Head of caudate nucleus (tissue), 42 donors: ENCODE measurements at regions not wholly inside any gene's neighbourhood (a gene's known extent, or its start where the extent isn't known, plus 50 kb on each side); places are given as distances from the start of the nearest gene placed in this dataset.
A peak's percentile ranks its signal among the peaks of the same experiment; 100 is the strongest.

Experiments used
- DNase-seq, 42 donors: peaks; one replicate each; pipeline versions ENCODE4 v3.0.0 to v3.0.0-alpha.2; 2020 to 2021; ENCODE audit warnings: mixed read lengths in 7 of 42
- intact Hi-C: fragments of 100-400 bp; cut with DNase I; formaldehyde crosslinking; loops from one replicate; pipeline ENCODE4 v1.15.0; 2022

DNA sequence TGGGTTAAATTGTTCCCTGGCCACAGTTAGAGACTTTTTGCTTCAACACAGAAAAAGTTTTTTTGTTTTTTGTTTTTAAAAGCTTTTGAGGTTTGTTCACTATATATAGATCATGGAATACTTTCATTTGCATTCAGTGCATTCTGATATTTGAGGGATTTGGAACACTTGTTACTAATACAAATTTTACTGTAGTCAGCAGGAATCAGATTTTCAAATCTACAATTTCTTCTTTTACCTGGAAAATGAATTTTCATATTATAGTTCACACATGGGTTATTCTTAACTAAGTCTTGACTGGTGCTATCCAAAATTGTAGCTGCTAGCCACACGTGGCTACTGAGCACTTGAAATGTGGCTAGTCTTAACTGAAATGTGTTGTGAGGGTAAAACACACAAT lies 142.0 kb downstream of the RMI1 start:
- DNase-seq, result no peak
- intact Hi-C loops, result no loop called here

DNA sequence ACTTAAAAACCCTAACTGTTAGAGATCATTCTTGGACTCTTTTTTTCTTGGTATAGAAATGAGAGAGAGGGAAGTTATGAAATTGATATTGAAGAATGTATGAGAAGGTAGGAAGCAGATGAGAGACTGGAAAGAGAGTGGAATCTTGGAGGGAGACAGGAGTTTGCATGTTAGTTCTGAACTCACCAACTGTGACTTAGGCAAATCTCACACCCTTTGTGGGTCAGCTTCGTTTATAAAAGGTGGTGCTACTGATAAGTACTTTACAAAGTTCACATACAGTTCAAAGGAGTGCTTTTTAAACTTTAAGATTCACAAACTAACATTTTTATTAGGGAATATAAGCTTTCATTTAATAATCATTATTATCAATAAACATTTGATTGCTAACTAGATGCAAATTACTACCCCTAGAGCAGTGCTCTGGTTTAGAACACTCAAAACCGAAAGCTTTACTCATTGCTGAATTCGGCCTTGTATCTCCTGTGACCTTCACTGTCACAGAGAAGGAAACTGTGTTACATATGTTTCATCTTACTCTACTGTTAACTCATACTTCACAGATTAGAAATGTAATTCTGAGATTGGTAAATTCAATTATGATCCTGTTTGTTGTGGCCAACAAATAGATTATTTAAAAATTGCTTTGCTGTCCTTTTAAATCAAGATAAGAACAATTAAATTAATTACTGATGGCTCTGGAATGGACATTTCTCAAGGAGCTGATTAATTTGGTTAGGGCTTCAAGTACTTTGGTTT lies 143.2 kb downstream of the RMI1 start:
- intact Hi-C loops, result no loop called here
- no peak for DNase-seq

DNA sequence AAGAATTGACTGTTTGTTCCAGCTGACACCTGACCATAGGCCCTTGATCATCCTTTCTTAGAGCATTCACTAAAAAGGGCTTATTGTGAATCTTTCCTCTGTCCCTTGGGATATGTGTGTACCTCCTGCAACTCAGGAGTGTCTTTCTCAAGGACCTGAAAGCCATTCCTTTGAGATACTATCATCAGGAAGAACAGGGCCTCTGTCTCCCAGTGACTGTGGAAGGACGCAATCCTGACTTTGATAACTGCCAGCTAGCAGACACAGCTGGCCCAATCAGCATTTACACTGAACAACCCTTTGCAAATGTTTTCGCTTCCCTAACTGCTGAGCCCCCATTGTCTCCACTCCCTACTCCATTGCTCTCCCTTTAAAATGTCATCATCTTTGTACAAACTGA lies 144.4 kb downstream of the RMI1 start:
- intact Hi-C loops, result no loop called here

DNA sequence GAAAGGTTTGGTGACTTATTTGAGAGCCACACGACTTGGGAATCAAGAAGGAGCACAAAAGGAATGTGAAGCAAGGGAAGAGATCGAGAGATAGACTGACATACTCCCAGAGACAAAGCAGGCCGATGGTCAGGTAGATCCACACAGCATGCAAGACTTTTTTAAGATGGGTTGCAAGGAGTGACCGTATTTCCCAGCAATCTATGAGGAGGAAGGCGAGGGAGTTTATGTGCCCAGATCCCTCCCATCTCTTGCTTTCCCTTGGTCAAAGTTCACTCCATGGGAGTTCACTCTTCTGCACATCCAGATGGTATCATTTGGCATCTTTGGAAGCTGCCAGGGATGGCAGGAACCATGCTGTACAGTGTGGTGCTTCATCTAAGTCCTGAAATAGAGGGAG lies 148.9 kb downstream of the RMI1 start:
- intact Hi-C loops, result no loop called here
- DNase-seq, result no peak

More for the DNA sequence above, 144.4 kb downstream of the RMI1 start:
- no peak for DNase-seq

DNA sequence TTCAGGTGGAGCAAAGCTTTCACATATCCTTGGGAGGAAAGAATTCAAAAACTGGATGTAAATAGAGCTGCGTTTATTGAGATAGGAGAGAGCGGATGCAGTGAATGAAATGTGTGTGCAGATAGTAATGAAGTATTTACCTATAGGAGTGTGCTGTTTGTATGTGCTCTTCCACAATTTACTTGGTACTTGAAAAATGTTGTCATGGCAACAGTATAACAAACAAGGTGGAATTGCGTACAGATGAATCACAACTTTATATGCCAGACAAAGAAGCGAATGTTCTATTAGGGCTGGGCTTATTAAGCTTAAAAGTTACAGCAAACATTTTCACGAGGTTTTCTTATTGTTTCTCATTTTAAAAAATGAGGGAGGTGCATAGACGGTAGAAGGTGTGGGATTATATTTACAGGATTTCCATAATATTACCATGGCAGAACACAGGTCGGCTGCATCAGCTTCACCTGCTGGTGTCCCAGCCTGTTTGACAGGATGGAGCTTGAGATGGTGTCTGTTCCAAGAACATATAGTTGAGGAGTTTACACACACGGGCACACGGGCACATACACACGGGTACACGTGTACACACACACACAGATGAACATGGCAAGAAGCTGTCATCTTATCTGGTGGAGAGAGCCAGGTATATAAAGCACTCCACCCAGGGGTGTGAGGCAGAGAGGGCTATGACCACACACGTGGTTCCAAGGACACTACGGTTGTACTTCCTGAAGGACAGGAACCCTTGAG lies 155.7 kb downstream of the RMI1 start:
- intact Hi-C loops, result no loop called here
- no peak for DNase-seq

DNA sequence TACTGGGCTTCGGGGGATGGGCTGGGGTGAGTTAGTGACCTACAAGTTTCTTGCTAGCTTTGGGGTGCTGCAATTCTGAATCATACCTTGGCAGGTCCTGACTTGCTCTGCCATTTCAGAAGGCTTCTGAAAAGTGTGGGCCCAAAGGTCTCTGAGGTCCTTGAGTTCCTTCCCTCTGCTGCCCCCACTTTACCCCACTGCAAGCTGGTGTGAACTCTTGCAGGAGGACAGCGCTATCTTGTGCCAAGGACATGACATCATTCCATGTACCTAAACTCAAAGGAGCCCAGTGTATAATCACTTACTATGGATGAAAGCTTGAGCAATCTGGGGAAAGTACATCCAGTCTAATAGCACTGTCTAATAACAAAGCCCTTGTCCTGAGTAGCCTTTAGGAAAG lies 157.4 kb downstream of the RMI1 start:
- peak in 2 of 42 donors; percentile 31 to 39 for DNase-seq
- intact Hi-C loops, result no loop called here

DNA sequence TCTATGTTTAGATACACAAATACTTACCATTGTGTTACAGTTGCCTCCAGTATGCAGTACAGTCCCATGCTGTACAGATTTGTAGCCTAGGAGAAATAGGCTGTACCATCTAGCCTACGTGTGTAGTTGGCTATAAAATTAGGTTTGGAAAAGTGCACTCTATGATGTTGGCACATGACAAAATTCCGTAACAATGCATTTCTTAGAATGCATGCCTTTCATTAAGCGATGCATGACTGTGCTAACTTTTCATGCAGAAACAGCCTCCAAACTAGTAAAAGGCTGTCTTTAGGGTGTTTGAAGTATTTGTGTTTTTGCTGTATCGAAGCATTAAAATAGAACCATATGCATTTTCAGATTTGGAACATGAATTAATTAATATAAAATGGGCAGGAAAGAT lies 157.9 kb downstream of the RMI1 start:
- DNase-seq, result no peak
- intact Hi-C loops, result no loop called here

DNA sequence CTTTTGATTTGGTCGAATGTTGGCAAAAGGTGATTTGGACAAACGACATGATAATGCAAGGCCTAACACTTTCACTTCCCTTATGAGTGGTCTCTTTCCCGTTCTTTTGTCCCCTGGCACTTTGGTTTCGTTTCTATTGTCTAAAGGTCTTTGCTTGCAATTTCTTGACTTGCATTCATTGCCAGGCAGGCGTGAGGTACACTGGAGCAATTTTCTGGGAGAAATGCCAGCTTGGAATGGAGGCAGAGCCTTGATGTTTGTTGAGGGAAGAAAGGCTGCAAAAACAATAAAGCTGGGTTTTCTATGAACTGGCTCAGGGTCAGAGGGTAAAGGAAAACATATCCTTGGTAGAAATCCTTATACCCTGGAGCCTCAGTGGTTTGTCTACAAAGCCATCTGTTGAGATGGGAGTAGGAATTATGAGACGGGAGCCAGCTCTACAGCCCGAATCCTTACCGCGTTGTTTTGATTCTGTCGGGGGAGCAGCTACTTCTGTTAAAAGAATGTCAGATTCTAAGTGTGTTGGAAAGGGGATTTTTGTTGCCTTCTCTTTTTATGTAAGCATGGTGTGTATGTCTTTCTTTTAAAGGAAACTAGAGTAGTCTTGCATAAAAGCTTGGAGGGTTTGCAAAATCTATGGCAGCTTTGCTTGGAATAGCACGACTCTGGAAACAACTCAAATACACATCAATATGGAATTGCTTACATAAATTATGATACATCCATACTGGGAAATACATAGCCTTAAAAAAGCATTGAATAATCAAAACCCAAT lies 158.9 kb downstream of the RMI1 start:
- peak in 27 of 42 donors; percentile 5 to 79 (median 35) for DNase-seq
- intact Hi-C loops, result no loop called here

DNA sequence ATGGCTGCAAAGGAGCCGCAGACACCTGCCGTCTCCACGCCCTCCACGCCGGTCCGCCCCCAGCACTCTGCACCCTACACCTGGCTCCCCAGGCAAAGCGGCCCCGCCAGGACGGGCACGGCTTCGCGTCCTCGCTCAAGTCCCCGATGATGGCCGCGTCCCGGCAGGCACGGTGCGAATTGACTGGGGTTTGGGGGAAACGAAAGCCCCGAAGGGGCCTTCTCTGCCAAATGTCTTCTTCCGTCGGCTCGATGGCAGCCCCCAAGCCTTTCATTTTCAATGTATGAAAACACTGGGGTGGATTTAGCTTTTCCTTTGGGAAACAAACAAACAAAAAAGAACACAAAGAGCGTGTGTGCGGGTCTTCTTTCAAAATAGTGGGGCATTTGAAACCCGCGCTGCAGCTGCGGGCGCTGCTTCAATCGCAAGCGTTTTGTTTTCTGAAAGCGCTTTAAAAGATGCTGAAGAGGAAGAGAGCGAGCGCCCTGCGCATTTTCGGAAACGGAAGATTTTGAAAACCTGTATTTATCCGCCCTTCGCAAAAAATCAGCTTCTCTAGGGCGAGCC lies 160.0 kb downstream of the RMI1 start:
- DNase-seq, result peak in 35 of 42 donors; percentile 2 to 51 (median 19)

DNA sequence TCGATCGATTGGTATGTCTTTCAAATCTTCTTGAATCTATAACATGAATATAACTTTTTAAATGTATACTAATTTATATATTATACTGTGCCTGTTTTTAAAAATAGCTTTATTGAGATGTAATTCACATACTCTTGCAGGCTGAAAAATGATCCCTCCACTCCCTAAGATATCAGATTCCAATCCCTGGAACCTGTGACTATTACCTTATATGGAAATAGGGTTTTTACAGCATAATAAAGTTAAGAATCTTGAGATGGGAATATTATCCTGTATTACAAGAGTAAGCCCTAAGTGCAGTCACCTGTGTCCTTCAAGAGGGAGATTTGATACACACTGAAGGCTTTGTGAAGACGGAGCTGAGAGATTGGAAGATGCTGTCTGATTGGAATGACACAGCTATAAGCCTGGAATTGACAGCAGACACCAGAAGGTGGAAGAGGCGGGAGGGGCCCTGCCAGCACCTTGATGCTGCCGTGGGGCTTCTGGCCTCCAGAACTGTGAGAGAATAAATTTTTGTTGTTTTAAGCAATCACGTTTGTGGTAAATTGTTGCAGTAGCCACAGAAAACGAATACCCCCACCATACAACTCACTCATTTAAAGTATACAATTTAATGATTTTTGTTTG lies 161.3 kb downstream of the RMI1 start:
- intact Hi-C loops, result no loop called here

More for the DNA sequence above, 160.0 kb downstream of the RMI1 start:
- intact Hi-C loops, result no loop called here

DNA sequence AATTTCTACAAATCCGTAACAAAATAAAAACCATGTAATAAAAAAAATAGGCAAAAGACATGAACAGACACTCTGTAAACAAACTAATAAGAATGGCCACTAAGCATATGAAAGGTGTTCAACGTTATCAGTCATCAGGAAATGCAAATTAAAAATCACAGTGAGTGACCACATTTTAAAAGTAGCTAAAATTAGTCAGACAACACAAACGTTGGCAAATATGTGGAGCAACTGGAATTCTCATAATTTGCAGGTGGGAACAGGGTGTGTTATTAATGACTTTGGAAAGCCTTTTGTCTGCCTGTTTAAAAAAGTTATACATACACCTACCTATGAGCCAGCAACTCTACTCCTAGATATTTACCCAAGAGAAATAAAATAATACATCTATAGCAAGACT lies 164.4 kb downstream of the RMI1 start:
- intact Hi-C loops, result no loop called here
- DNase-seq, result no peak

More for the DNA sequence above, 161.3 kb downstream of the RMI1 start:
- no peak for DNase-seq

DNA sequence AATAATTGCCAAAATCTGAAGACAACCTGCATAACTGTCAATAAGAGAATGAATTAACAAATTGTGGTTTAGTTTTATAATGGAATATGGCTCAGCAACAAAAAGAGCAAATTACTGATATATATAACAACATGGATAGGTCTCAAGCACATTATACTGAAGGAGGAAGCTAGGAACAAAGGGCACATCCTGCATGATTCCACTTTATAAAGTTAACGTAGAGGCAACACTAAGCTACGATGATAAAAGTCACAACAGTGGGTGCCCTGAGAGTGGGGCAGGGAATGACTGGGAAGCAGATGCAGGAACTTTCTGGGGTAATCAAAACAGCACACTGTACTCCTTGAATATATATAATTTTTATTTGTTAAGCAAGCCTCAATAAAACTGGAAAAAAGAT lies 165.2 kb downstream of the RMI1 start:
- intact Hi-C loops, result no loop called here
- DNase-seq, result no peak

DNA sequence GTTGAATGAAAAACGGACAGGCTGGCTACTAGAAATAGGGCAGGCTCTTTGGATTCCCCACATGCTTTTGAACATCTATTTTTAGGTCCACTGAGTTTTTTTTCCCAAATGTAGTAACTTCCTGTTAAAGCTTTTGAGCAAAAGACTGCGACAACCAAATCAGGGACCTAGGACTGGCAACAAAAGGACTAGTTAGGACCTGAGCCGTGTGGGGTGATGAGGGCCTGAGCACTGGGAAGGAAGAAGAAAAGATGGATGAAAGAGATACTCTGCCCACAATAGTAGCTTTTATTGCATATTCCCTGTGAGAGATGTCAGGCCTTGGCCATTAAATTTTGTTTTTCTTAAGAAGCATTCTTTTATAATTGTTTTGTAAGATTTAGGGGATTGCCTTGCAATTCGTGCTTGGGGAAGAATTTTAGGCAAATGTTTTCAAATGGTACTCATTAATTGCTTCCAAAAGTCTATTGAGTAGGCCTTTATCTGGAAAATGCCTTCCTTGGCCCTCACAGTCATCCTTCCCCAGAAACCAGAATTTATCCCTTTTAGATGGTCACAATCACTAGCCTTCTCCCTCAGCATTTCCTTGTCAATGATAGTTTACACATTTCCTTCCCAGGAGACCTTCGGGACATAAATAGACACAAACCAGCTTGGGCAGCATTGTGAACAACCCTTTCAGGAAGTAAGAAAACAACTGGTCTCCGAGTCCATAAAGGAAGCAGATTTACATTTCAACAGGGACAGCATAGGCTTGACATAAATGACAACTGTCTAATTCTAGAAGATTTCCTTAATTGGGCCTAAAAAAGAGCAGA lies 166.5 kb downstream of the RMI1 start:
- DNase-seq, result no peak
- intact Hi-C loops, result no loop called here

DNA sequence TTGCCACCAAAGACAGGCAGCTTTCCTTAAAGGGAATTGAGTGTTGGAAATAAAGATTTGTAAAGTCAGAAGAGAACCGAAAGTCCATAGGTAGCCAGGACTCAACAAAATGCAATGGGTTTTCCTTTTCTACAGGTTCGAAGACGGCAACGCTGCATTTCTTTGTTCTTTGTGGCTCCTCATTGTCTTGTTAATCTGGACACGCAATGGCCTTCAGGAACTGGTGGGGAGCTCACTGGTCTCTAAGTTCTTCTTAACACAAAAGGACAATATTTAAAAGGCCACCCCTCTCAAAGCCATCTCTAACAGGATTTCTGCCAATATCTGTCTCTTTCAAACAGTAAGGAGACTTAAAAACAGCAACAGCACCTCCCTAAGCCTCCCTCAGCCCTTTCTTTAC lies 170.6 kb downstream of the RMI1 start:
- no peak for DNase-seq
- intact Hi-C loops, result no loop called here

DNA sequence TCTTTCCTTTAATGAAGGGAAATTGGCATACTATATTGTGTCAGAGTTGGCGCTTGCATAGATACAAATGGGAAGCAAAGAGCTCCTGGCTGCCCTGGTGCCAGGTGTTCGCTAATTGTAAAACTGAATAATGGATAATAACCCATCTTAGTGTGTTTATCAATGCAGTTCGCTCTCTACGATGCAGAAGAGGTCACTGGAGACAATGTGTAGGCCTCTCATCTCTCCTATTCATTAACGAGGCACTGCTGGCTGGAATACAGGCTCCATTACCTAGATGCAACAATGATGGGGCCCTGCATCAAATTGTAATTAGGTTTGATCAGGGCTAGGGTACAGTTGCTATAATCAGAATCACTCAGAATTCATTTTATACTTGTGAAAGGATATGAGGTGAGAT lies 171.0 kb downstream of the RMI1 start:
- intact Hi-C loops, result no loop called here
- no peak for DNase-seq

DNA sequence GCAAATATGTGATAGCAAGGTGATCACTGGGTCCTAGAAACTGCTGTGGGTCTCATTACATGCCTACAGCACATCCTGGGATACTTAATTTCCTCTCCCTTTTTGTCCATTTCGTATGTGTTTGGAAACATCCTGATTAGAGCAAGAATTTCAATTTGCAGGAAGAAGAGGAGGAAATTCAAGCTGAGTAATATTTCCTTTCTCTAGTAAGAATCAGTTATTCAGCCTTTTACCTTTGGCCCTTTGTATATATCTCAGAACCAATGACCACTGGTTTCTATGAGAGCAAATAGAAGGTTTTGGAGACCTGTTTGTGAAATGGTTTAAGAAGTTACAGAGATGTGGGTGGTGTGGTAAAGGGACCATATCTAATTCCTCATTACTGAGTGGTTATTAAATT lies 171.6 kb downstream of the RMI1 start:
- intact Hi-C loops, result no loop called here
- no peak for DNase-seq

DNA sequence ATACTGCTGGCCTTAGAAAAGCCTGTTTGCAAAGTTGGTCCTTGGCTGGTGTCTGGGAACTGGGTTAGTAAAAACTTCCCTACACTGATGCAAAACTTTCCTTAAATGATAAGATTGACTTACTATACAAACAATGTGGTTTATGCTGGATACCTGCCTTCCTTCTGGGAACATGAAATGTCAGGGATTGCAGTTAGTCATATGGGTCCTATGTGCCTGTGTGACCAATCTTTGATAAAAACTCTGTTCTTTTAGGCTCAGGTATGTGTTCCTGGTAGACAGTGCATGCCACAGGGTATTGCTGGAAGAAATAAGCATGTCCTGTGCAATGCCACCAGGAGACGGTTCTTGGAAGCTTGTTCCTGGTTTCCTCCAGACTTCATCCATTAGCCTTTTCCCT lies 173.3 kb downstream of the RMI1 start:
- DNase-seq, result no peak
- intact Hi-C loops, result no loop called here

DNA sequence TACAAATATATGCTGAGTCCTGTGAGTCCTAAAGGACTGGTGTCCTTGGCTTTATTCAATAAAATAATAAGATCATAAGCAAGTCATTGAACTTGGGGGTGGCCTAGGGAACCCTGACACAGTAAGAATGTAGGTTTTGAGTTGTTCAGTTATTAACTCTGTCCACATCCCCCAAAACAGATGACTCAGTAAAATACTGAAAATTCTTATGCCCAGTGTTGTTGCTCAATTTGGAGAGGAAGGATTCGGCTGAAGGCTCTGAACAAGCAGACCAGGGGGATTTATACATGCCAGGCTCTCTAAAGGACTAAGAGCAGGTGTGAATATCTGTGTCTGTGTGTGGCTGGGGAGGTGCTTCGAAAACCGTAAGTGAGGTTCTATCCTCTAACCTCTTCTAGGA lies 173.7 kb downstream of the RMI1 start:
- intact Hi-C loops, result no loop called here
- DNase-seq, result no peak
